Tibial nerve (tissue), 4 donors: ENCODE measurements at regions not wholly inside any gene's neighbourhood (a gene's known extent, or its start where the extent isn't known, plus 50 kb on each side); places are given as distances from the start of the nearest gene placed in this dataset.

Experiments used
- DNase-seq, 2 donors: peaks; one replicate each; pipeline ENCODE4 v3.0.0-alpha.2; 2019; ENCODE audit warnings: low spot score in 2 of 2
- H3K27ac ChIP-seq, 4 donors: fragments of 200-600 bp; sonication (generic) in 3 of 4; one replicate each; pipeline ENCODE4 v1.5.1; 2017 to 2019; ENCODE audit warnings: mild to moderate bottlenecking in 1 of 4
- H3K27me3 ChIP-seq, 2 donors: fragments of 200-600 bp; sonication (generic) in 1 of 2; one replicate each; pipeline versions ENCODE4 v1.5.1 to v1.6.0; 2017 to 2019
- H3K36me3 ChIP-seq, 3 donors: fragments of 200-600 bp; sonication (generic); one replicate each; pipeline ENCODE4 v1.5.1; 2018 to 2019
- H3K4me1 ChIP-seq, 4 donors: fragments of 200-600 bp; sonication (generic) in 3 of 4; one replicate each; pipeline ENCODE4 v1.5.1; 2017 to 2019
- H3K4me3 ChIP-seq, 4 donors: fragments of 200-600 bp; sonication (generic) in 3 of 4; one replicate each; pipeline ENCODE4 v1.5.1; 2017 to 2019; ENCODE audit warnings: mild to moderate bottlenecking in 1 of 4, moderate library complexity in 1 of 4
- H3K9me3 ChIP-seq, 4 donors: fragments of 200-600 bp; sonication (generic) in 3 of 4; one replicate each; pipeline ENCODE4 v1.5.1; 2017 to 2019
- EP300 ChIP-seq, 2 donors: sonication (generic); formaldehyde crosslinking; IDR thresholded peaks; one replicate each; pipeline ENCODE4 v1.6.1; 2017; ENCODE audit warnings: antibody characterized with exemption in 2 of 2, mild to moderate bottlenecking in 1 of 2
- POLR2A ChIP-seq, 2 donors: fragments of 450-650 bp; IDR thresholded peaks; one replicate each; pipeline ENCODE4 v1.6.1; 2017; ENCODE audit warnings: antibody characterized with exemption in 2 of 2, mild to moderate bottlenecking in 2 of 2, moderate library complexity in 2 of 2
- WGBS, 2 donors: methylation state at CpG; one replicate each; pipeline ENCODE4 v1.1.5; 2018; 5-methylcytosine and 5-hydroxymethylcytosine counted together
- TF ChIP-seq, protein P1 (sequence below), 5 experiments: fragments of 200-600 bp in 3 of 5; fragments of 450-650 bp in 2 of 5; sonication (generic) in 3 of 5; IDR thresholded peaks; one replicate each; pipeline ENCODE4 v1.5.1; 2016 to 2019; ENCODE audit warnings: antibody characterized with exemption in 5 of 5, mild to moderate bottlenecking in 3 of 5, moderate library complexity in 2 of 5

DNA sequence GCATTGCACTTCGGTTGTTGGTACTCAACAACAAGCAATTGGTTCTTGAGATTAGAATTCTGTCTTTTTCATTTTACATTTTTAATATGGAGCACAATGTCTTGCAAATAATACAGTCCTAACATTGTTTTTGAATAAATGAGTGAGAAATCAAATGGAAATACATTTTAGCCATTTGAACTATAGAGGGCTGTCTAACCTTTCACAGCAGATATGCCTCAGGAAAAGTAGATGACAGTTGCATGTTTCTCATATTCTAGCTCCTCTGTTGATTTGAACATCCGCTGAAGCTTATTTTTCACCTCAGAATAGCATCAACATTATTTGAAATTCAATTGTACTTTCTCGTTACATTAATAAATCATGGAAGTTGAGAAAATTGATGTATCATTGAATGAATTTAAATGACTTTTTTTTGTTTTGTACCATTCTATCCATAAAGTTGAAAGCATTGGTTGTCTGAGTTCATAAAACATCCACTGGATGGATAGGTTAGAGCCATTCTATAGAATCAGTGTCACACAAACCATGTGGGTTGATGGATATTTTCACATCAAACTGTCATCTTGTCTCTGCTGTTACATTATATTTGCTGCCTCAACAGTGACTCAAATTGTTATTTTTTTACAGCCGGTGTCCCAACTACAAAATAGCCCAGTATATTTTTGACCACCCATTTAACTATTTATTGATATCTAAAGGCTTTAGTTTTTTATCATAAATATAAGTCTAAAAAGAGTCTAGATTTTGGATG is 928.3 kb downstream of the NSUN3 start:
- H3K27me3 ChIP-seq = no peaks in the 10 kb centered on the region
- no peaks in the 10 kb centered on the region for H3K36me3 ChIP-seq
- DNase-seq = no peak
- no peak for TF ChIP-seq POLR2A (IDR thresholded peaks at IDR 0.05)
- no peak for TF ChIP-seq EP300 (IDR thresholded peaks at IDR 0.05)
- TF ChIP-seq, protein P1, sequence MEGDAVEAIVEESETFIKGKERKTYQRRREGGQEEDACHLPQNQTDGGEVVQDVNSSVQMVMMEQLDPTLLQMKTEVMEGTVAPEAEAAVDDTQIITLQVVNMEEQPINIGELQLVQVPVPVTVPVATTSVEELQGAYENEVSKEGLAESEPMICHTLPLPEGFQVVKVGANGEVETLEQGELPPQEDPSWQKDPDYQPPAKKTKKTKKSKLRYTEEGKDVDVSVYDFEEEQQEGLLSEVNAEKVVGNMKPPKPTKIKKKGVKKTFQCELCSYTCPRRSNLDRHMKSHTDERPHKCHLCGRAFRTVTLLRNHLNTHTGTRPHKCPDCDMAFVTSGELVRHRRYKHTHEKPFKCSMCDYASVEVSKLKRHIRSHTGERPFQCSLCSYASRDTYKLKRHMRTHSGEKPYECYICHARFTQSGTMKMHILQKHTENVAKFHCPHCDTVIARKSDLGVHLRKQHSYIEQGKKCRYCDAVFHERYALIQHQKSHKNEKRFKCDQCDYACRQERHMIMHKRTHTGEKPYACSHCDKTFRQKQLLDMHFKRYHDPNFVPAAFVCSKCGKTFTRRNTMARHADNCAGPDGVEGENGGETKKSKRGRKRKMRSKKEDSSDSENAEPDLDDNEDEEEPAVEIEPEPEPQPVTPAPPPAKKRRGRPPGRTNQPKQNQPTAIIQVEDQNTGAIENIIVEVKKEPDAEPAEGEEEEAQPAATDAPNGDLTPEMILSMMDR (IDR thresholded peaks at IDR 0.05) = no peak
- no peak overlapping the region for H3K4me3 ChIP-seq
- 54 to 56% methylated on average over 4 of the region's 4 CpGs for WGBS, 2 donors
- H3K4me1 ChIP-seq = no peaks in the 10 kb centered on the region
- H3K27ac ChIP-seq = no peak overlapping the region
- no peaks in the 10 kb centered on the region for H3K9me3 ChIP-seq

DNA sequence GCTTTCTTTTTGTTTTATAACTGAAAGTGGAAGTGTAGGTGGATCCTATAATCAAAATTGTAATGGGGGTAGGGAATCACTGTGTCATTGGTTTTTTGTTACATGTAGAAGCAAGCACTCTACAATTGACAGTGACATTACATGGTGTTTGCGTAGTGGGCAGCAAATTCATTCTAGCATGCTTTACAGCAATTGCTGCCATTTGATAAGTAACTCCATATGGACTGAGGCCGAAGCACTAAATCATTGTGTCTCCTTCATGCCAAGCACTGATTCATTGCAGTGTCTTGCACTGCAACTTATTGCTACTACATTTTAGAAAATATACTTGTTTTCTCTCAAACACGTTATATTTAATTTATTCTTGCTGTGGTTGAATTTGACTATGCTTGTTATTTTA is 933.9 kb downstream of the NSUN3 start:
- Histone ChIP-seq H3K9me3 (no peaks in the 10 kb centered on the region), H3K27ac (no peak overlapping the region), H3K4me3 (no peak overlapping the region), H3K27me3 (no peaks in the 10 kb centered on the region), H3K4me1 (no peaks in the 10 kb centered on the region), H3K36me3 (no peaks in the 10 kb centered on the region)
- DNase-seq = no peak
- TF ChIP-seq EP300 (IDR thresholded peaks at IDR 0.05) (no peak), POLR2A (IDR thresholded peaks at IDR 0.05) (no peak)
- TF ChIP-seq, protein P1 (IDR thresholded peaks at IDR 0.05) = no peak
- 84 to 88% methylated on average over 3 of the region's 3 CpGs for whole genome bisulfite sequencing, 2 donors

DNA sequence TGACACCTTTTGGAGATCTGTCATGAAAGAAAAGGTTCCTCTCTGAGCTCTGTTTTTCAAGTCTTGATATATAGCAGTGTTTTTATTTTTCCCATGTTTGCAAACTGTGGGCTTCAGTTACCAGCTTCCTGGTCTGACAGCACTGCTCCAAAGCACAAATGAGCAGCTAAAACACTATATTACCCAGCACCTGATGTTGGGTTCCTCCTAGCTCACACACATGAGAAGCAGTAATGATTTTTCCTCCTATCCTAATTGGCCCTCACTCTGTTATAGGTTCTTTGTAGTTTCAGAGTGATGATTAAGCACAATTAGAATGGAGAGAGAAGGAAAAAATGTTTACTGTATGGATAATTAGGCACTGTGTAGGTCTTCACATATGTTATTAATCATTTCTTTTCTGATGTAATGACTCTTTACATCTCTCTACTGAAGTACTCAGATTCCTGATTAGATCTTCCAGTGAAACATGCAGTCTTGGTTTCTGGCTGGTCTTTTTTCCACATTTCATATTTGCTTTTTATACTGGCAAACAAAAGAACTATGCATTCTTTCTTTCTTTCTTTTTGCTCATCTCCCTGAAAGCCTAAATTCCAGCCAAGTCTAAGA is 939.7 kb downstream of the NSUN3 start:
- TF ChIP-seq EP300 (IDR thresholded peaks at IDR 0.05) = no peak
- TF ChIP-seq, protein P1 (IDR thresholded peaks at IDR 0.05) = no peak
- no peak for TF ChIP-seq POLR2A (IDR thresholded peaks at IDR 0.05)
- Histone ChIP-seq H3K36me3 (no peaks in the 10 kb centered on the region), H3K9me3 (no peaks in the 10 kb centered on the region), H3K4me3 (no peak overlapping the region), H3K27me3 (no peaks in the 10 kb centered on the region), H3K4me1 (no peaks in the 10 kb centered on the region), H3K27ac (no peak overlapping the region)
- no peak for DNase-seq

DNA sequence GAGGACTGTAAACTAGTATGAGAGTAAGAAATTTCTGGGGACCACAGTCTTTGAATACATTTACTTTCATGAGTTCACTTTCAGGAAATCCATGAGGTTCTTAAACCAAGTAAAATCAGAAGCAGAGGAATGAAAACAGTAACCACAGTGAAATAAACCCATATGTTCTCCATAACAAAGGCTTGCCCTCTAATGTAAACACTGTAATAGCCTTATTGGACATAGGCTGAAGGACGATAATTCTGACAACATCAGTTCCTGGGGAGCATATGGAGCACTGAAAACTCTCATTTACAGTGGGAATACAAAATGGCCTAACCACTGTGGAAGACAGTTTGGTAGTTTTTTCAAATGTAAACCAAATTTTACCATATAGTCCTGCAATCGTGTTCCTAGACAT is 965.8 kb downstream of the NSUN3 start:
- H3K9me3 ChIP-seq = no peaks in the 10 kb centered on the region
- no peak for TF ChIP-seq POLR2A (IDR thresholded peaks at IDR 0.05)
- TF ChIP-seq, protein P1 (IDR thresholded peaks at IDR 0.05) = no peak
- no peak for TF ChIP-seq EP300 (IDR thresholded peaks at IDR 0.05)
- no peak for DNase-seq
- no peak overlapping the region for H3K27ac ChIP-seq
- H3K4me3 ChIP-seq = no peak overlapping the region
- 75 to 82% methylated on average over 2 of the region's 2 CpGs for WGBS, 2 donors
- H3K27me3 ChIP-seq = no peaks in the 10 kb centered on the region
- H3K36me3 ChIP-seq = no peaks in the 10 kb centered on the region
- H3K4me1 ChIP-seq = no peaks in the 10 kb centered on the region

DNA sequence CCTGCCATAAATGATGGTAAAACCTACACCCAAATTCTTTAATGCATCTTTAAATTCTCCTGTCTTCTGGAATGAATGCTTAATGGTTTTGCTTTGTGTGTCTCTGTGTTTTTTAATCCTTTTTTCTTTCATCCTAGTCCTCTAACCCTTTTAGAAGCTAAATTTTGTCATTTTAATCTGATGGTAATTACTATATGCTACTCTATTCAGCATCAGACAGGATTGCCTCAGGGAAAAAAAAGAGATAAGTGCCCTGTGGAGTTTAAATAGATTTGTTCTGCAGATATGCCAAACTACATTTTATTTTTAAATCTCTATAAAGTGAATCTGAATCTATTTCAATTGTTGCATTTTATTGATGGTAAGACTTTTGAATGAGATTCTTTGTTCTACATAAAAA is 966.8 kb downstream of the NSUN3 start:
- H3K27ac ChIP-seq = no peak overlapping the region
- no peak overlapping the region for H3K4me3 ChIP-seq
- DNase-seq = no peak
- no peak for TF ChIP-seq POLR2A (IDR thresholded peaks at IDR 0.05)
- TF ChIP-seq EP300 (IDR thresholded peaks at IDR 0.05) = no peak
- TF ChIP-seq, protein P1 (IDR thresholded peaks at IDR 0.05) = no peak
- no peaks in the 10 kb centered on the region for H3K4me1 ChIP-seq
- no peaks in the 10 kb centered on the region for H3K27me3 ChIP-seq
- no peaks in the 10 kb centered on the region for H3K9me3 ChIP-seq
- no peaks in the 10 kb centered on the region for H3K36me3 ChIP-seq
